D341Med (cell line): ENCODE measurements at regions not wholly inside any gene's neighbourhood (a gene's known extent, or its start where the extent isn't known, plus 50 kb on each side); places are given as distances from the start of the nearest gene placed in this dataset.

Experiments
- DNase-seq: peaks from one replicate; pipeline ENCODE4 v3.0.0; 2012; ENCODE audit warnings: low spot score

DNA sequence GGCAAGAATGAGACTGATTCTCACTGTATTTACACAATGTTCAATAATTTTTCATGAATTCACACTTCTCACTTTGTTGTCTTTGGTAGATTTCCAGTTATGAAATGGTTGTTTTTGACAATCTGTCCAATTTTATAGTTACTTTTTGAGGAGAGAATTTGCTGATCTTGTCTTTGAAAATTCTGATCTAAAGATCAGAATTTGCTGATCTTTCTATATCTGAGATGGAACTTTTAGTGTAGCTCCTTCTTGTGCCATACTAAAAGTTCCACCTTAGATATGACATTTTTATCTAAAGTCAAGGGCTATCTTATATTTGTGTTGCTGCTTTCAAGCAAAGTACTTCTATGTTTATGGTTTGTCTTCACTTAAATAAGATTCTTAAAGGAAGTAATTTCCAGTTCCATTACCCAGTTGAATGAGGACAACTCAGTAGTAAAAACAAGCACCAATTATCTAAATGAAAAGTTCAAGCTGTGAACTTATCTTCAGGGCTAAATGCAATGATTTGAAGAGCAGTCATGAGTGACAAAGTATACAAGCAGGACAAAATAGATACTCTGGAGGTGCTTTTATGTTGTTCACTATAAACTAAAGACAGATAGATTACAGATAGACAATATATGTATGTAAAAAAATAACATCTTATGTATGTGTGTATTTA, 76.4 kb upstream of the FOXG1 start:
- no peak for DNase-seq

DNA sequence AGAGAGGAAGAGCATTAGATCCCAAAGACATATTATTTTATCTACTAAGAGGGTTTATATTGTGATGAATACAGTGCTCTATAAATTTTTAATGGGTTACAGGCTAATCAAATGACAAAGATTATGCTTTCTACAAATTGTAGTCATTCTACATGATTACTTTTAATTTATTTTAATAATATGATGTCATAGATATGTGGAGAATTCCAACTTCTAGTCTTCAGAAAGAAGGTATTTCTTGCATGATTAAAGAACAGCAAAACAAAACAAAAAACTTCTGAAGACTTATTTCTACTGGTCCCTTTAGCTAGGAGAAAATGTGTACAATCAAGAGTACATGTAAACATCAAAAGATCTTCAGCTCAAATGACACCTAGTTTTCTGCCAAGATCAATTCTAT, 71.5 kb upstream of the FOXG1 start:
- no peak for DNase-seq

DNA sequence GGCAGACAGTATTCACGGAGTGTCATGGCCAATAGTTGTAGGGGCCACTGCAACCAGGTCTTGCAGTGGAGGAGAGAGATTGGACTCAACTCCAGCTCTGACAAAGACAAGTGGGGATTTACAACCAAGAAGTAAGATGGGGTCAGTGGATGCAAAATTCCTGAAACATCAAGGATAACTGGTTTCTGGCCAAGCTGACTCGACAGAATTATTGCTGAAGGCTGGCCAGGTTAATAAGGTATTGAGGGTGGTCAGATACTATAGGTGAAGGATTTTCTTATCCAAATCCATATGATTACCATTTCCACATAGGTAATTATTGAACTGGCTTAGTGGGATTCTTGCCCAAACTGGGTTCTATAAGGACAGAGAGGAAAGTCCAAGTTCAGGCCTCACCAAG, 64.9 kb upstream of the FOXG1 start:
- no peak for DNase-seq

DNA sequence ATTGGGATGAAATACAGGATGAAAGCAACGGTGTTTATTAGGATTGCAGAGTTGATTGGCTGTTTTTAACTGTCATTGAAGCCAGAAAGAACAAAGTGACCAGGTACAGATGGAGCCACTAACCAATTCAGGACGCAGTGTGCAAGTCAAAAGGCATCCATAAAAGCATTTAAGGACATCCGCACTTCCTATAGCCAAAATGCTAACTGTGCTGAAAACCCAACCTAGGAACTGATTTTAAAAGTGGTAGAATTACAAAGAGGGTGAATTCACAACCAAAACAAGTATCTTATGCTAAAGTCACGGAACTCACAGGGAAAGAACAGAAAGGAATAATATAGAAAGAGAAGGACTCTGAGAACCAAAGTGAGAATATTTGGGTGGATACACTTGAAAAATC, 63.1 kb upstream of the FOXG1 start:
- DNase-seq: no peak

DNA sequence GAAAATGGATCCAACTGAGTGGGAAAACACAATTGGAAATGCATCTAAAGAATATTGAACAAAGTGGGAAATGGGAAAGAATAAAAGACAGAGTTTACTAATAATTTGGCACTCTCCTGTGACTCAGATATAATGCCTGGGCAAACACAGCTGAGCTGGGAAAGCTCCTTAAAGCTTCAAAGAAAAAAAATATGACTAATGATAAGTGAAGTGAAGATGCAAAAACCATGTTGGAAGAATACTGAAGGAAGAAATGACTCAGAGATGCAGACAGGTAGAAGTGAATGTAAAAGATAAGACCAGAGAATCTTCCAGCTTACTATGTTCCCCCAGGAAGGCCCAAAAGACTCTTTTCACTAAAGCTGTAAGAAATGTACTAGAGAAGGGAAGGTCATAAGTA, 62.4 kb upstream of the FOXG1 start:
- no peak for DNase-seq

DNA sequence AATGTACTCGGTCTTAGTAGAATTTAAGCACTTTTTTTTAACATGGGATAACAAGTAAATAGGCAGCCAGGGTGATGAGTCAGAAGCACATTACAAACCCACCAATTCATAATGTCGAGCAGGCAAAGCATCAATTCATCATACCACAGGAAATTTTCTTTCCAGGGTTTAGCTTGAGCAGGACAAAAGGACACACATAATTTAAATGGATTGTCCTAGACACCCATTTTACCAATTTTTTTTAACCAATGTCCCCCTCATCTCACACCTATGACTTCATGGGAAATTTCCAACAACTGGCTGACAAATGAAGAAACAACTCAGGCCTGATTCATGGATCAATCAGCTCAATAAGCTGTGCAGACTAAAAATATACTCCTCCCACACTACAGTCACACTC, 58.8 kb upstream of the FOXG1 start:
- DNase-seq: no peak

DNA sequence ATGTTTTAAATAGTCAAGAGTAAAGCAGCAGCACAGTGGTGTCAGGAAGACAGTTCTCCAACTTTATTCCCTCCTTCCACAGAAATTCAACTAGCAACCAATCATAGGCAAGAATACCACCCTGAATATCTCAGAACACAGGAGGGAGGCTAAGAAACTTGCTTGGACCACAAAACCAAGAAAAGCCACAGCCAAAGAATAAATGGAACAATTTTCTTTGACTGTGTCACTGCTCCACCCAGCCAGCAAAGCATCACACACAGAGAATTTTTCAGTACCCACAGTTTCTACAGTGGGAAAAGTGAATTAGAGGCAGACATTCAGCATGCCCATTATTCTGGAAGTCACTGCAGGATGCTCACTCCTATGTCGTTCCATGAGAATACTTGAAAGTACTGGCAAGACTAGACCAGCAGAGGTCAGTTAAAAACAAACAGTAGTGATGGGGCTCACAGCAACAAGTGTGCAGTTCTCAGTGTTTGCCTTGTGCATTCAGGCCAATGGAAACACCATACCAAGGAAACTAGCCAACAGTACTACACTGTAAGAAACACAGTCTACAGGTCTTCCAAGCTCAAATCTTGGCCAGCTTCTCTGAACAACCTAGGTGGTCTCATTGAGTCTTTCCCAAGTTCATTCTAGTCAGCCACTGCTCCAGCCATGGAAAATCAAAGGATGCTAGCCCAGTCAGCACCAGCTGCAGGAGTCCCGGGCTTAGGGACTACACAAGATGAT, 56.8 kb upstream of the FOXG1 start:
- no peak for DNase-seq
